22Rv1 (cell line): ENCODE measurements at regions not wholly inside any gene's neighbourhood (a gene's known extent, or its start where the extent isn't known, plus 50 kb on each side); places are given as distances from the start of the nearest gene placed in this dataset.

Experiments used
- H3K27ac ChIP-seq: fragments of 450-650 bp; 2 replicates; pipeline ENCODE4 v1.5.1; 2017
- CTCF ChIP-seq: fragments of 450-650 bp; IDR thresholded peaks from 2 replicates; pipeline ENCODE4 v1.5.1; 2017; ENCODE audit warnings: mild to moderate bottlenecking
- ZFX ChIP-seq: fragments of 450-650 bp; IDR thresholded peaks from 2 replicates; pipeline ENCODE4 v1.6.1; 2017; ENCODE audit warnings: antibody characterized with exemption, borderline replicate concordance

- H3K27ac ChIP-seq: no peak overlapping the region
- TF ChIP-seq CTCF: no peak
- no peak for TF ChIP-seq ZFX
Measured at GRCh38 chr1:207234690-207235089, 86.8 kb upstream of the CD55 start.

GRCh38 chr1:207239874-207240273 is 81.6 kb upstream of the CD55 start:
- TF ChIP-seq CTCF: no peak
- TF ChIP-seq ZFX: no peak
- H3K27ac ChIP-seq: no peak overlapping the region

- TF ChIP-seq CTCF (no peak), ZFX (no peak)
- H3K27ac ChIP-seq: no peak overlapping the region
Measured at GRCh38 chr1:207240325-207241101, 81.0 kb upstream of the CD55 start.

- H3K27ac ChIP-seq: no peak overlapping the region
- TF ChIP-seq CTCF (no peak), ZFX (no peak)
Measured at GRCh38 chr1:207241164-207241934, 80.1 kb upstream of the CD55 start.

GRCh38 chr1:207243442-207244408 is 77.8 kb upstream of the CD55 start:
- TF ChIP-seq CTCF (no peak), ZFX (no peak)
- H3K27ac ChIP-seq: no peak overlapping the region

- H3K27ac ChIP-seq: no peak overlapping the region
- TF ChIP-seq CTCF: no peak
- no peak for TF ChIP-seq ZFX
Measured at GRCh38 chr1:207244409-207244801, 77.1 kb upstream of the CD55 start.
